ENCODE measurements at regions not wholly inside any gene's neighbourhood (a gene's known extent, or its start where the extent isn't known, plus 50 kb on each side); places are given as distances from the start of the nearest gene placed in this dataset.
"Not testable (repeated sequence)": the region's sequence is repeated elsewhere in the genome, so short reads cannot be mapped to it uniquely, and the experiment has no call there.

GRCh38 chr1:95297906-95298305, 63.9 kb downstream of the RWDD3 start:
- DNase-seq, result not testable (repeated sequence)

DNA sequence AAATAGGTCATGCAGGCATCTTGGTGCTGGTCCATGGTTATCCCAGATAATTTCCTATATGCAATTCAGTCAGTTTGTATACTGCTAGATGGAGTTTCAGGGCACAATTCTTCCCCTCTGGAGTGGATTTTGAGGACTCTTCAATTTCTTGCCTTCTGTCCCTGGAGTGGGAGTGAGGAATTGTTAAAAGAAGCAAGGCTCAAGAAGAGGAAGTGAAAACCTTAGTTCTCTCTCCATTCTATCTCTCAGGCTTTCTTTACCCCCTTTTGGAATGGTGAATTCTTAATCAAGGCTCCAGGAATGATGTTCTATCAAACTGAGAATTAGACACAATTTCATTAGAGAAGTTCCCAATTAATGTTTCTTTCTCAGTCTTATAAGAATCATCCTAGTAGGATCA, 67.1 kb downstream of the RWDD3 start:
- DNase-seq, result no peak

DNA sequence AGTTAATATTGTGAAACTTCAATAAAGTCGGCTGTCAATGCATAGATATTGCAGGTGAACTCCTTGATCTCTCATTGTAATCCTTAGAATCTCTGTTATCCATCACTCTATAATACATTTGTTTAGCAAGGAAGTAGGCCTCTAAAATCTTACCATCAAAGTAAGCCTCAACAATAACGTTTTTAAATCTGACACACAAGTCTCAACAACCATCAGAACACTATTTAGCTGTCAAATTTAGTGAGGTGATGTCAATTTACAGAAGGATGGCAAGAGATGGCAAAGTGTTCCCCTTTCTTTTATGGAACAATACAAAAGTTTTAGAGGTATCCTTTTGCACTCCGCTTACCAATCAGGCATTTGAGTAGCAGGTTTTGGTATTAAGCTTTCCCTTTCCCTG, 67.6 kb downstream of the RWDD3 start:
- DNase-seq, result no peak

GRCh38 chr1:95304803-95305202, 70.8 kb downstream of the RWDD3 start:
- DNase-seq, result no peak

GRCh38 chr1:95308276-95309030, 74.4 kb downstream of the RWDD3 start:
- no peak for DNase-seq

DNA sequence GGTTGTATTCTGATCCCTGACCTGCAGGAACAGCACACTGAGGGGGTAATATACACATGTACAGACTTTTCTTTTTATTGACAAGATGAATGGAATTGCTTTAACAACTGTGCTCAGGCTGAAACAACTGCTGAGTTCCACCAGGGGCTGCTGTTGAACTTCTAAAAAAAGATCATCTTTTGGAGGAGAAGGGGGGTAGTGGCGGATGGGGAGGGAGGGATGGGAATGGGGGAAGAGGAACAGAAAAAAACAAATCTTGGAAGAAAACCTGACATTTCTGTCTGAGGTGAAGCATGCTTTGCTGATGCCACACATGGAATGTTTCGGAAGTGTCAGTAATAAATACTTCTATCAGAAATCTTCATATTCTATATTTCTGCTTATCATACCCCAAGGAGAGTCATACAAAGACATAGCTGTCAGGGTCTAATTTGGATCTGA, 75.0 kb downstream of the RWDD3 start:
- peak; percentile 8 to 67 for DNase-seq

DNA sequence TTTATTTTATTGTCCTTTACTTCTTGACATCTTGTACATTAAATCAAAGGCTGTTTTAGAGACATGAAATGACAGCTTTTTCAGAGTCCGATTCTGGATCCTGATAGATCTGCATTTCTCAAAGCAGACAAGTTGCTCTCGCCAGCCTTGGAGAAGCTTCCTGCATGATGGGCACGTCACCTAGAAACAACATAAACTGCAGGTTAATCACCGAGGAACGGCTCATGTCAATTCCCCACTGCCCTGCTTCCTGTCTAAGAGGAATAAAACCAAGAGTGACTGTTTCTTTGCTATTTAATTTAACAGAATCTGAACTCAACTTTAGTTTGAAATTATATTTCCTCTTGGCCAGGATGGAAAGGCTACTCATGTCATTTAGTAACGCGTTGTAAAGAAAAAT, 77.0 kb downstream of the RWDD3 start:
- DNase-seq, result no peak

GRCh38 chr1:95311762-95312161, 77.8 kb downstream of the RWDD3 start:
- DNase-seq, result no peak

DNA sequence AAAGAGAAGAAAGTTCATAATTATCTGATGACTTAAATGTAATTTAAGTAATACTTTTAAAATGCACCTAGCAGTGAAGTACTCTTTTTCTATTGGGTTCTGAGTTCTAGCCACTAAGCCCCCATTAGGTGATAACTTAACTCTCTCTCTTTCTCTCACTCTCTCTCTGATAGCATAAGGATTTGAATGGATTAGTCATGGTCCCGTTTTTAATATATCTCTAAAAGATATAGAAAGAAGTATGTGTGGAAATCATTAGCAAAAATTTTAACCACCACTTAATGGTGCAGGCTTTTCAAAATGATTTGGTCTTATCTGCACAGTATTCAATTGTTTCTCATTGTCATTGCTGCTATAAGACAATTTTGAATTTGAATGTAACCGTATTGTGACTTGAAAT, 78.2 kb downstream of the RWDD3 start:
- DNase-seq, result no peak

- no peak for DNase-seq
Measured at GRCh38 chr1:95313527-95313926, 79.5 kb downstream of the RWDD3 start.

DNA sequence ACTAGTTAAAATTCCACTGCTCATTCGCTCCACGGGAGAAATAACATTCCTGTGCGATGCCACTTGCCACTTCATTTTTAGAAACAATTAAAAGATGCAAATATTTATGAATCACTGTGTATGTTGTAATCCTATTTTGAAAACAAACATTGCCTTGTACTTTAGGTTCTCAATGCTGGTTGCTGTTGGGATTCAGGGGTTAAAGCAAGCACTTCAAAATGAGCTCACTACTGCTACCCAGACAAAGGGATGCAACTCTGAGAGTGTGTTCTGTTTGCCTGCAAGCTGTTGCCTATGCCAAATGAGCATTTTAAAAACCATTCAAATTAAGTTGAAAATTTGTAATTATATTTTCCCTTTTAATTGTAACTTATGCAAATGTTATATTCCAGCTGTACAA, 87.5 kb downstream of the RWDD3 start:
- DNase-seq, result peak in 1 of 2 donors; percentile 56

GRCh38 chr1:95323123-95323522, 89.1 kb downstream of the RWDD3 start:
- peak in 1 of 2 donors; percentile 9 for DNase-seq

GRCh38 chr1:95325349-95325748, 91.3 kb downstream of the RWDD3 start:
- DNase-seq, result no peak

DNA sequence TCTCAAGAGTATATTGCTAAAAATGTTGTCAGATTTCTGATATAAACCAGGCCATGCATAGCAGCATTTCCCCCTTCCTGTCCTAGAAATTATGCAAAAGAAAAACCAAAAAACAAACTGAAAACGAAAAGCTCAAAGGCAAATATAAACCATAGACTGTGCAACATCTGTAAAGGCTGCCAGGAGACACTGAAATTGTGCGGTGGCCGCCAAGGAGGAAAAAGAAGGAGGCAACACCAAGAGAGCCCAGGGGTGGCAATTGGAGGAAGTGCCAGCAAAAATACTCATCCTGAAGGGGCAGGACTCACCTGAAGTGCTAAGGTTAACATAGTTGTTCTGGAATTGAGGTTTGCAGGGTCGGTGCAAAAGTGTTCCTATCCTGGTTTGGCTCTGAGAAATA, 92.0 kb downstream of the RWDD3 start:
- DNase-seq, result no peak

DNA sequence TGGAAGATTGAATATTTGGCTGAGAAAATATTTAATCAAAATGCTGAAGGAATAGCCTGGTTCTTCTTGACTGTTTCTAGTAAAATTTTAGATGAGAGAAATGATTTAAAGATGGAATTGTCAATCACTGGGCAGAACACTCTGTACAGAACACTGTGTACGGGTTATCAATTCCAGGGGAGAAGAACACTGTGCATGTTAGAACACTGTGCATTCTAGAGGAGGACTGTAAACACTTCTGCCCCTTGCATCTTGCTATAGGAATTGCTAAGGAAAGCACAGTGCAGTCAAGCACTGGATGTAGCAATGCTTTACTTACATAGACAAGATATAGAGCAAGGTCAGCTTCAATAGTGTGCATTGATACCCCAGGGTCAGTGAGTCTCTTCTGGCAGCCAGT, 98.7 kb downstream of the RWDD3 start:
- no peak for DNase-seq

- no peak for DNase-seq
Measured at GRCh38 chr1:95339377-95339776, 105.4 kb downstream of the RWDD3 start.

DNA sequence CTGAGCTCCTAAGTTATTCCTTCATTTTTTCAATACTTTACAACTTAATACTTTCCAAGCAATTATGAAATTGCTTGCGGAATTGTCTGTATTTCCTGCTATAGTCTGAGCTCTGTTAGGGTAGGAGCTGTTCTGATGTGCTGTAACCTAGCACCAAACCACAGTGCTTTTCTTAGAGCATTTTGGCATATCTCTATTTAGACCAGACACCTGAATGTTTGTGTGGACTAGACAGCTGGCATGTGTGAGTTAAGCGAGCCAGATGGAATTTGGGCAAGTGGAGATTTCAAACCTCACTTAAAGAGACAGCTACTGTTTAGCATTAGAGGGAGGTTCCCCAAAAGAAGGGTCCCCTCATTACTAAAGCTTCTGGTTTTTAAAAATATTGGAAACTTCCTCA, 106.1 kb downstream of the RWDD3 start:
- DNase-seq, result no peak

- DNase-seq, result no peak
Measured at GRCh38 chr1:95352767-95353166, 118.8 kb downstream of the RWDD3 start.

DNA sequence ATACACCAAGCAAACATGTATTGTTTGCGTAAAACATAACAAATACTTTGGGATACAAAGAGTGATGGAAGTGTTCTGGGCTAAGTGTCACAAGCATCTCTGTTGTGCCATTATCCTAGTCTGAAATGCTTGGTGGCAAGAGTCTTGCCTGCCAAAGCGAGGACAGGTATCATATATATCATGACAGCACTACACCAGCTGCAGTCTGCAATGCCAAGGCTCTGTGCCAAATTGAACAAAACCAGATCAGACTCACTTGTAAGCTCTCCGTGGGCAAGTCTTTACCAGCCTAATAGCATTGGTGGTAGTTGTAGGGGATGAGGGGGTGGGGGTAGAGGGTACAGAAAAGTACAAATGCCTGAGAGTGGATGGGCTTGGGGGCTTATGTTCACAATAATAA, 119.2 kb downstream of the RWDD3 start:
- no peak for DNase-seq

GRCh38 chr1:95364546-95364945, 130.5 kb downstream of the RWDD3 start:
- no peak for DNase-seq

DNA sequence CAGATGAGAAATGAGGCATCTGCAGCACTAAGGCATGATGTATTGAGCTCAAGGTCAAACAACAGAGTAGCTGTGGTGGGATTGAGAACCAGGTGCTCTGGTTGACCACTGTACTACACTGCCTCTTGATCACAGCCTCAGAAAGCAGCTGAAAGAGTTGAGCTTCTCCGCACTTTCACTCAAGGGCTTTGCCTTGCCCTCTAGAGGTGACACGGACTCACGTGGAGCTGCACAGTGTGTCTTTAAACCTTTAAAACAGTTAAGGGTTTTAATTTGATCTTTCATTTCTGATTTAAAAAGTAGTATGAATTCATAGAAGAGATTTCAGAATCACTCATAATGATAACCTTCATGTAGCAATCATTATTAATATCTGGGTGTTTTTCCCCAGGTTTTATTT, 132.5 kb downstream of the RWDD3 start:
- no peak for DNase-seq

DNA sequence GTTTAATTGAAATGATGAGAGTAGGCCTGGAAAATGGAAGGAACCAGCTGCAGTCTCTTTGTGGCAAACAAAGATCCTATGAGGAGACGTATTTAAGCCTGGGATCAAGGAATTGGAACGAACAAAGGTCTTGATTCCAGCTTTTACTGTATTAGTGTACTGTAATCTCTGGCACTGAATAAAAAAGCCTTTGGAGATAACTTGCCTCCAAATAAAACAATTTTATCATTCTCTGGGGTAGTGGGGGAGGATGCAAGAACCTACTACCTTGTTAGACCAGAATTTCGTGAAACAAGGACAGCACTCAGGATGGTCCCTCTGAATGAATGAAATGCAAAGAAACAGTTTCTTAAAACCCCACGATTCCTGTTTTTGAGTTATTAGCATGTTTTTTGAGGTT, 134.2 kb downstream of the RWDD3 start:
- no peak for DNase-seq

DNA sequence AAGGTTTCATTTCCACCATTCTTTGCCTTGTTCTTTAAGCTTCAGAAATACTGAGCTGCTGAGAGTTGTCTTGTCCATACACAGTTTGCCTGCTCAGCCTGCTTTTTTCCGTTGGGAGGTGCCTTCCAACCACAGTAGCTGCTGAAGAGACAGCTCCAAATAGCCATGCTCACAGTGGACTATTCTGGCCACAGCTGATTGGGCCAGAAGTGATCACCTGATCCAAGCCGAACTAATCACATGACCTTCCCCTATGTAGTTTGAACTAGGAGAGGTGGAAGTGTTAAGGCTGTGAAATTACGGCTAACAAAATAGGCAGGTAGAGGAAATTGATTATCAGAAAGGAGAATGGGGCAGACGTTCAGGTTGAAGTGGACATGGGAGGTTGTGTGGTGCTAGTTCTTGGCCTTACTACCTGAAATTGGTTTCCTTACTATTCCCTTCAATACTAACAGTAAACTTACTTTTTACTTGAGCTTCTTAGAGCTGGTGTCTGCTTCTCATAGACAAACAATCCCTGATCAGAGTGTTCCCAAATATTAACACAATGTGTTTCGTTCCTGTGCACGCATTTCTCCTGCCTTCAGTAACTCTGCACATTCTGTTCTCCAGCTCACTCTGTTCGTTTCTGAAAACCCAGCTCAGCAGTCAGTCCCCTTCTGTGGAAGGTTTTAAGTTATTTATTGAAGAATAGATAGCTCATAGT, 136.1 kb downstream of the RWDD3 start:
- no peak for DNase-seq
